DMS114 treated with DMSO at 0.1 percent for 48 hours (cell line): ENCODE measurements at regions not wholly inside any gene's neighbourhood (a gene's known extent, or its start where the extent isn't known, plus 50 kb on each side); places are given as distances from the start of the nearest gene placed in this dataset.
"Not testable (repeated sequence)": the region's sequence is repeated elsewhere in the genome, so short reads cannot be mapped to it uniquely, and the experiment has no call there.

Experiments
- DNase-seq: peaks from one replicate; lab custom pipeline; 2025; ENCODE audit not compliant: unreplicated experiment; lab: John Stamatoyannopoulos, UW

DNA sequence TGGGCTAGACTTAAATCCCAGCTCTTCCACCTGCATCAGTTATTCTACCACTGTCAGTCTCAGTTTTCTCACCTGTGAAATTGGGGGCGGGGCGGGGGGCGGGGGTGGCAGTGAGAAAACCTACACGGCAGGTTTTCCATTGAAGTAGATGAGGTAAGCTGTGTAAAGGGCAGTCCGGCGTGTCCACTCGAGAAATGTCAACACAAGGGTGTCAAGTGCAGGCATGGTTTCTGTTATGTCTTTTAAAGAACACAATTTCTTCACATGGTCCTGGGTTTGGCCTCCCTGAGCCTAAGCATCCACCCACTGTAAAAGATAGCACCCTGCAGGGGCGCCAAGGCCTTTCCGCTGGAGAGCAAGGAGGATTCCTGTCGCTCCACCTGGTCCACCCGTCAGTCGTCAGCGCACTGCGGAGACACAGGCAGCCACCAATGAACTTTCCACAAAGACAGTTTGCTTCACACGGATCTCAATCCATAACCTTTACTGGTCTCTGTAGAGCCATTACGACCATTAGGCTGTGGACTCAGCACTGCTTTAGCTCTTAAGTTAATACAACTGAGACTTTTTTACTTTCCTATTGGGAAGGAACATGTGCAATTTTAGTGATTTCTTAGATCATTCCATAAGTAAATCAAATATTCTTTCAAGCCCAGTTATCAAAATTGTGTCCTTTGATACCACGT lies 99.5 kb upstream of the FOXB1 start:
- no peak for DNase-seq

DNA sequence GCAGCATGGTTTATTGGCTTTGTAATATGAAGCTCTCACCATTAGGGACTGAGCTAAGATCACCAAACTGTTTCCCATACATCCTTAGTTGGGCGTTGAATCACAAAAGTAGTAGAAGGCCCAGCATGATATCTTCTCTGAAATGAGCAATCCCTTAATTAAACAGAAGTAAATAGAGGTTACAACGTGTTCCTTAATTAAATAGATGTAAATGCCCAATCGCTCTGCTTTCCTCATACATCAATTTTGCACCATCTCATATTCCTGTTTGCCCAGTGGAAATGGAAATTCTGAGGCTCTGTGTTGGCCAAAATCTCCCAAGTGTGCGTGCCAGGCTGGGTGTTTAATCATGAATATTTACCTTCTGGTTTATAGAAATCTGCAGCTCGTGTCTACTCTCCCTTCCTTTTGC lies 107.4 kb upstream of the FOXB1 start:
- DNase-seq = no peak

DNA sequence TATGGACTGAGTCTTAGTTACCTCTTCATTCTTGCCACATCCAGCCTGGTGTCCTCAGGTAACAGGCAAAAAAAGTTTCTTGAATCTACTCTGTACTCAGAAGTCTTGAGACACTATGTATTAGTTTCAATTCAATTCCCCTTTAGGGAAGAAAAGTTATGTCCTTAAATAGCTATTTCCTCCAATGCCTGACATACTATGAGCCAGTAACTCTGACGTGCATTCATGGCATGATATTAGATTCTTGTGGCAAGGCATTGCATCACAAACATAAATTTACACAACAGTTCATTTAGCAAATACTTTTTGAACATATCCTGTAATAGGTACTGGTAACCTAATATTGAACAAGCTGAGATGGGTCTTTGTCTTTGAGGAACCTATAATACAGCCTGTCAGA lies 109.3 kb upstream of the FOXB1 start:
- DNase-seq = no peak

DNA sequence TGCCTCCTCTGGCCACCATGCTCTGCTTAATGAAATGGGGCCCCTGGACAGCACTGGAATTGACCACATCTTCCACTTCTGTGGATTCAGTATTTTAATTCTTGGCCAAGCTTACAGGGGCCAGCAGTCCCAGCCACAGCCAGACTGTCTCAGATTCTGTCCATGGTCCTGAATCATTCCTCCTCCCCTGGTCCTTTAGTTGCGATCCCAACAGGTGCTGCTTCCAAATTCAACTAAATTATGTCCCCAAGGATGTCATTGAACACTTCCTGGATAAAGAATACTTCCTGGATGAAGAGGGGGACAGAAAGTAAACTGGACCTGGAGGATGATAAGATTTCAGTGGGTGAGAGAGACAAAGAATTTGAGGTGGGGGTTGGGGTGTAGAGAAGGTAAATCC lies 111.1 kb upstream of the FOXB1 start:
- DNase-seq = no peak

DNA sequence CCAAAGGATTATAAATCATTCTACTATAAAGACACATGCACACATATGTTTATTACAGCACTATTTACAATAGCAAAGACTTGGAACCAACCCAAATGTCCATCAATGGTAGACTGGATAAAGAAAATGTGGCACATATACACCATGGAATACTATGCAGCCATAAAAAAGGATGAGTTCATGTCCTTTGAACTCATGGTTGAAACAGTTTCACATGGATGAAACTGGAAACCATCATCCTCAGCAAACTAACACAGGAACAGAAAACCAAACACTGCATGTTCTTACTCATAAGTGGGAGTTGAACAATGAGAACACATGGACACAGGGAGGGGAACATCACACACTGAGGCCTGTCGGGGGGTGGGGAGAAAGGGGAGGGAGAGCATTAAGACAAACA lies 116.2 kb upstream of the FOXB1 start:
- DNase-seq = not testable (repeated sequence)

DNA sequence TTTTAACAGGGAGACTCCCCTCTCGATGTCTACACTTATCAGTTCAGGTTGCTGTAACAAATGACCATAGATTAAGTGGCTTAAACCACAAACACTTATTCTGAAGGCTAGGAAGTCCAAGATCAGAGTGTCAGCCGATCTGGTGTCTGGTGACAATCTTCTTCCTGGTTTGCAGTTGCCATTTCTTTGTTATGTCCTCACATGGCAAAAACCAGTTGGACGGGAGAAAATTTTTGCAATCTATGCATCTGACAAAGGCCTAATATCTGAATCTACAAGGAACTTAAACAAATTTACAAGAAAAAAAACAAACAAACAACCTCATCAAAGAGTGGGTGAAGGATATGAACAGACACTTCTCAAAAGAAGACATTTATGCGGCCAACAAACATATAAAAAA lies 116.9 kb upstream of the FOXB1 start:
- DNase-seq = no peak

DNA sequence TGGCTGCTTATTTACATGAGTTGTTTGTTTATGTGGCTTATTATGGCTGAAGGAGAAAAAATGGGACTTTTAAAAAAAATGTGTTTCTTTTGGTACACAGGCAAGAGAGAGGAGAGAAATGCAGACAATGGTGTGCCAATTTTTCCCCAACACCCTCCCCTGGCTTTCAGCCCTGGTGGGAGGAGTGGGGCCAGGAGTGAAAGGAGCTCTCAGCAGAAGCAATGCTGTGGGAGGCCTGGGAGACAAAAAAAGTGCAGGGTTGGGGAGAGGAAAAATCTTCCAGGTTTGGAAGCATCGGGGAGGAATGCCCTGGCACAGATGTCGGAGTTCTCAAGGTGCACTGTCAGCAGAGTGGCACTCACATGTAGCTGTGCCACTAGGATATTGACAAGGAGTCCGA lies 117.7 kb upstream of the FOXB1 start:
- DNase-seq = no peak

DNA sequence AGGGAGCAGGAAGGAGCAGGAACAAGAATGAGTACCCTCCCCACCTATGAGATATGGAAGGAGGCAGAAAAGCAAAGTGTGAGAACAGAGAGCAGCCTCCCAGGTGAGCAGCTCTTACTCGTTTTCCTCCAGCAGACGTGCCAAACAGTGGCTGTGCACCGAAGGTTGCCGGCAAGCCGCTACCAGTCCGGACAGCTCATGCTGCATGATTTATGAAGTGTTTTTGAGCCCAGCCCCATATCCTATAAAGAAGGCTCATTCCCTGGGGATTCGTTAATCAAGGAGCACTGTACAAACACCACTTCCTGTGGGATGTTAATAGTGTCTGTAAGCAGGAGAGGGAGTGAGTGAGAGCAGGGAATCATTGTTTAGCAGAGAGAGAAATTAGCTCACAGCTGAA lies 118.3 kb upstream of the FOXB1 start:
- no peak for DNase-seq

DNA sequence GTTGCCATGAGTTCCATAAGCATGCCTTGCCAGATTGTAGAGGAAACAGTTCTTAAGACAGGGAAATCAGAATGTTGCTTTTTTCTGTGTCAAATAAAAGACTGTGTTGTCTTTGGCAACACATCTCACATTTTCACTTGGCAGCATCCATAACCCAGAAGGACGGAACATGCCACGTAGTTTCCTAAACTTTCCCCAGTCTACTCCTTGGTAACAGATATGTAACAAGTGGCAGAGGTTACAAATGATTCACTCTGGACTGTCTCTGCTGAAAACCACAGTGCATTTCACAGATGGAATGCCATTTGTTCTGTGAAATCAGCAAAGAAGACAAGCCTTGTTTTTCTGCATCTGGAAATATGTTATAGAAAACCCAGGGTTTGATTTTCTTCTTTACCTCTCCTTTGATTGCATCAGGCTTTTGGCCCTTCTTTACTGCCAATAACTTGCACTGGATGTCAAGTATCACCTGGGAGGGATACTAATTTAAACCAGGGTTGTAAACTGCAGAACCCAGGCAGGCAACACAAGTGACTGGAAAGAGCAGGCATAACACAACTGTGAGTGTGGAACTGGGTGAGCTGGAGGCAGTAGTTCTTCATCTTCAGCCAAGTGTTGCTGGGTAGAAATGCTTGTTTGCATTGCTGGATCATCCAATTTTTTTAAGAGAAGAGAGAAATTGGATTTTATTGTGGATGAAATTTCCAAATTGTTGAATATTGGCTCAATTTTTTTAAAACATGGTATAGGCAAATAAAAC lies 124.4 kb upstream of the FOXB1 start:
- no peak for DNase-seq

DNA sequence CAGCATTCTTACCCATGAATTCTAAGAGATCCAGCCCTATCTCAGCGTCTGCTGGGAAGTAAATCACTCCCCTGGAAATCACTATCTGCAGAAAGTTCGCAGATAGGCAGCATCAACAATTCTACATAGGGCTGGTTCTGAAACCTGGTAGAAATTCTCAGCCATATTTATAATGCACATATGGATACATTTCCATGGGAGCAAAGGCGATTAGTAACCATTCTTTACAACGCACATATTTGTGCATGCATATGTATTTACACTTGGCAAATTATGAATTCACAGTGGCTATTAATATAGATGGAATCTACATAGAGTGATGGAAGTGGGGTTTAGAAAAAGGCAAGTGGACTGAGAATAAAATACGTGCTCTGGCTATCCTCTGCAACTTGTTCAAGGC lies 128.0 kb upstream of the FOXB1 start:
- DNase-seq = no peak

DNA sequence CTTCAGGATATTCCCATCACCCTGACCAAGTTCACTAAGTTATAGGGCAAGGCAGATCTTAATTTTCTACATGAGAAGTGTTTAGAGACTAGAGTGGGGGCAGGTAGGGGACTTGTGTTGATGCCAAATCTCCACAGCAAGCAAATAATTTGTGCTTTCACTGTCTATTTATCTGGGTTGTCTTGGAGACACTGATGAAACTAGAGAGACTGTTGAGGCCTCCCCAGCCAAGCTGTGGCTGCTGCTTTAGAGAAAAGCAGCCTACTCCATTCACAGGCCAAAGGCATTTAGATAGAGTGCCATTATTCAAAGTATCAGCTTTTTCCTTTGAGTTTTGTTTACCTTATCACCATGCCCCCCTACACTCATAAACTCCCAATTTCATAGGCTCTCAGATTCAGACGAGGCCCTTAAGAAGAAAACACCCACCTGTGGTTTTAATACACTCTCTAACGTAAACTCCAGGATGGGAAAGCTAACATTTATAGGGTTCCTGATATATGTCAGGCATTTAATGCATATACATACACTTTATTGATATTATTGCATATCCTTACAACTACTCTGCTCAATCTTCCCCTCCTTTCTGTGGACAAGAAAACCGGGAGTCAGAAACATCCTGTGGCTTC lies 130.4 kb upstream of the FOXB1 start:
- no peak for DNase-seq

DNA sequence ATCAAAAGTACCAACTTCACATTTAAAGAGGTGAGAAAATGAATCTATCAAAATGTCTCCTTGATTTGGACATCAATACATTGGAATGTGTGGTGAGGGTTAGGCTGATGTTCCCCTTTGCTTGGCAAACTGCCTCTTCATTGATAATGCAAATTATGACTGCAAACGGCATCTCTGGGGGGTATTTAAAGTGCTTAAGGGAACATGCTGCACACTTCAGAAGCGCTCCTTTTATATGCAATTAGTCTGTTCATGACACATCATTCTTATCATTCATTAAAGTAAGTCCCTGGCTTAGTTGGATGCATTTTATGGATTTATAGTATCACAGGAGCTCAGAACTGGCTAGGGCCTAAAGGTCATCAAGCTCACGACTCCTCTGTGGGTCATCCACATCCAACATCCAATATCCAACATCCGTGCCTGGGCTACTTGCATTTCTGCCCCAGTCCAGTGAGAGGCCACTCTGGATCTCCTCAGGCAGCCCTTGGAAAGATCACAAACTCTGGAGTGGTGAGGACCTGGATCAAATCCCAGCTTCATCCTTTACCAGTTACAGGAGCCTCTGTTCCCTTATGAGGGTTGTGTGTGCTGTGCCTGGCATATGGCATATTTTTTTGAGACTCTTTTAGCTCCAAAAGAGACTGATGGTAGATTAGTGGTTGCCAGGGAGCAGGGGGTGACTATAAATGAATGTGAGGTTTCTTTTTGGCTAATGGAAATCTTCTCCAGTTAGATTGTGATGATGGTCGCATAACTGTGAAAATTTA lies 136.8 kb upstream of the FOXB1 start:
- DNase-seq = no peak

DNA sequence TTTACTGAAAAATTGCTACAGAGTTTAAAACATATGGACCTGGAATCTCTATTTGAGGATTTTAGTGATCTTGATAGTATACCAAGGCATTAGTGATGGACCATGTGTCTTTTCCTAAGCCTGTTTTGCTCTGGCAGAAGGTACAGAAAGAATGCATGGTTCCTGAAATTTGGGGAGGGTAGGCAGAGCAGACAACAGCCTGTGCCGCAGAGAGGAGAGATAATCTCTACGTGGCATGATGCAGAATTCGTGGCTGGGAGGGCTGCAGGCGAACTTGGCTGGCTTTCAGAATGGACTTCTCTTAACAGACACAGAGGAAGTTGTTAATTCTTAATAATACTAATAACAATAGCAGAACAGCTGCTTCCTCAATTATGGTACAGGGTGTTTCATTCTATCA lies 137.5 kb upstream of the FOXB1 start:
- no peak for DNase-seq

DNA sequence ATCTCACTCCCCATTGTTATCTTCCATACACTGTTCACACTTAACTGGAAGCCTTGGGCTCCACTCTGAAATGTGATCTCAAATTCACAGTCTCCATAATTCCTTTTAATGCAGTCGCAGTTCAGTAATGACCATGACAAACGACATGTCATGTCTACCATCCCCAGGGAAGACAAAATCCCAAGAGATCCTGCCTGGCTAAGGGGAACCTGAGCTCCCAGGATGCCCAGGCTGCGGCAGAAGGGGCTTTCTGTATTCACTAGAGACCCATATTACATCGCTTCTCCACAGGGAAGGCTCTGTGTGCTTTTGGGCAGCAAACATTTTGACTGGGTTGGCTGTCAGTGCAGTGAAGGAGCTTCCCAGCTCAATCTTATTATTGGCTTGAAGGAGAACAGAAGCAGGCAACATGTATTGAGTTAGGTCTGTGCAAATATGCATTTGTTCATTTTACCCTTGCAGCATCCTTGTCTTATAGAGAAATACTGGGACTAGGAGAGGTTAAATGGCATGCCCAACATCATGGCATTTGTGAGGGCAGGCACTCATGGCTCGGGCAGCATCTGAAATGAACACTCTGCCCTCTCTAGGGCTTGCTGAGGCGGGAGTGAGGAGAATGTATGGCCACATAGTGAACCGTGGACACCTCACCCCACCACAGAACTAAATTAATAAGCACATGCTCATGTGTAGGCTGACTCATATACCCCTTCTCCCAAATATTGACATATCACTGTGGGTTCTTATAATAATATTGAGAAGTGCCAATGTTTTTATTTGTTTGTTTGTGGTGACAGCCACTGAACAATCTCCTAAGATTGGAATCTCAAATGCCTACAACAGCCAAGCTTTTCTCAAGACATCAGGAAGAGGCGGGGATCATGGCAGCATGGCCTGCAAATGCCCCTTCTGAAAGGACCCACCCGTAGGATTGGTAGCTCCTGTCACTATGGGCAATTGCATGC lies 141.6 kb upstream of the FOXB1 start:
- no peak for DNase-seq

DNA sequence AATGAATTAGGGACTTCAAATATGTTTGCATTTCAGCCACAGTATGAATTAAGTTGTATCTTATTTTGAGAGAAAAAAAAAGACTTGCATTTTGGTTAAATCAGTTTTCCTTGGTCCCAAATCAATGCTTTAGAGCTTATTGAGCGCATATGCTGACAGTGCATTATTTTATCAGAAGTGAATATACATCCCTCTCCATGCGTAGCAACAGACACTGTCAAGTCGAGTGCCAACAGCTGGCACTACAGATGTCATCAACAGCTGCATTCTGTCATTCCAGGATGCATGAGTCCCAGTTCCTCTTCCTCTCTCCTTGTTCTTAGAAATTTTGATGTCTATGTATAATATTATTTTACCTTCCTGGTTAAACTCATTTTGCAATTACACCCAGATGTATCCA lies 156.1 kb upstream of the FOXB1 start:
- DNase-seq = no peak

DNA sequence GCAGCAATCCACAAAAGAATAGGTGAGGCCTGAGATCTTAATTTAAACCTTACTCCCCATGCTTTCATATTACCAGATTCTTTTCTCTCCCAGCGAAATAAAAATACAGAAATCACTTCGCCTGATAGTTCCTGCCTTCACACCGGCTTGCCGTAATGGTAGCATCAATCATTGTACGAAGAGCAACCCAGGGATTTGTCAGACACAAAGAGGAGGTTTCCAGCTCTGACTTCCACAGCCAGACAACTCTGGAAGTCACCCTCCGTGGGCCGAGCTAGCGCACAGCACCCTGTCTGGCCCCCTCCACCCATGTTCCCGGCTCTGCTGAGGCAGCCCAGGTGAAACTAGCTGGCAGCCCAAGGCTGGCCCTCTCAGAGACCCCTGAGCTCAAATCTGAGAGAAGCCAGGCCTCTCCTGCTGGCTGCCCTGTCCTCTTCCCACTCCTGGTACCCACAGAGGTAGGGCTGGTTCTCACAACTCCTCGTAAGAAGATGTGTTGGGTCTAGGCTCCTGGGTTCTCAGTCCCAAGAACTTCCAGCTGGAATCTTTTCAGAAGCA lies 156.9 kb upstream of the BNIP2 start:
- no peak for DNase-seq

DNA sequence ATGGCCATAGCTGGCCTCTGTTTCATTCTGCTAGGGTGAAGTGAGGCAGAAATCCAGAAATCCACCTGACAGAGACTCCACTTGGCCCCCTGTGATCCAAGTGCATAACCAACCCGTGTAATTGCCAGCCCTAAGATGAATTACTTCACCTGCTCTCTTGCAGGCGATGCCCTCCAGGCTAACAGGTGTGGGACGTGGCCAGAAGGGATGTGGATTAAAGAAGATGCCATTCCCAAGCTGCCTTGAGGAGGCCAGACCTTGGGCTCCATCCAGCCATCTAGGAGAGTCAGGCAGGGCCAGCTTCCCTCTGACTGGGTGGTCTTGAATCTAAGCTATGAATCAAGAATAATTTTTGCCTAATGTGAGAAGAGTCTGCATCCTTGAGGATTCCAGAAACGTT lies 154.5 kb upstream of the BNIP2 start:
- no peak for DNase-seq

DNA sequence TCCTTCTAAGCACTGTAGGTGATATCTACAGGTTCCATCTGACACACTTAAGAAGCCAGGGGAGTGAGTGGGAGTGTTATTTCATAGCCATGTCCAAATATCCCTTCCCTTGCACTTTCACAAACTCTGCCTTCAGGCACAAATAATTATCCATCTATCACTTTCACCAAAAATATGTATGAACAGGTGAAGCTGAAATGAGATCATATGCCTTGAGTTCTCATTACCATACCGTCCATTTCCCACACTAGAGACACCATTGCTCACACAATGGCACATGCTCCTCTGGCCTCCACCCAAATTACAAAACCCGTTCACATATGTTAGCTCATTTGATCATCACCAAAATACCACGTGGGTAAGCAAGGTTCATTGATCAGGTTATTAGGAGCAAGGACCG lies 151.9 kb upstream of the BNIP2 start:
- DNase-seq = no peak

DNA sequence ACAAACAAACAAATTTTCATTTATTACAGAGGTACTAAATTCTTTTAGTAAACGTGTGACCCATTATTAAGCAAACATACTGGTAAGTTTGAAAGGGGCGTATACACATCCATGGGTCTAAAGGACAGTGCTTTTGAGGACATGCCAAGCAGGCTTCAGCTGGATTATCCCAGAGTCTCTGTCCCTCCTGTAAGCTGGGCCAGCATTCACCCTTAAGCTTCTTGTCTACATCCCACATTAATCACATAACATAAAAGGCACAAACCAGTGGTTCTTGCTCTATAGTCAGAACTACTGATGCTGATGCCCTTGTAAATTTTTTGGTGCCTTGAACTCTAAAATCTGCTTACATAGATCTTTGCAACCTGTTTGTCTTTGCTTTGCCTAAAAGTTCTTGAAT lies 150.8 kb upstream of the BNIP2 start:
- no peak for DNase-seq

DNA sequence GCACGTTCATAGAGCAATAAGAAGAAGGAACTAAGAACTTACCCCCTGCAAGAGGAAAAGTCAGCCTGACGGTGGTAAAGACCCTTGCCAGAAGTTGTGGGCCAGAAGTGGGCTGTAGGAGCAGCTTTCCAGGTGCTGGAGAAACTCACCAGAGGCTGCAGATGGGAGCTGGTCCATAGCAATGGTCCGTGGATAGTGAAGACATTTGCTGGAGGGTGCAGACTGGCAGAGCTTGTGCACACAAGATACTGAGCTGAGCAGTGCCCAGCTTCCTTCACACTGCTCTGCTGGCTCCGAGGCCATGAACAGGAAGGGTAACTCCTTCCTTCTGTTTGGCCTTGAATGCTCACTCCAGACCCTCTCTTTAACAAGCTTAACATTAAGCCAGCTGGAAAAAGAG lies 149.8 kb upstream of the BNIP2 start:
- DNase-seq = no peak
